ENCODE measurements at regions not wholly inside any gene's neighbourhood (a gene's known extent, or its start where the extent isn't known, plus 50 kb on each side); places are given as distances from the start of the nearest gene placed in this dataset.

DNA sequence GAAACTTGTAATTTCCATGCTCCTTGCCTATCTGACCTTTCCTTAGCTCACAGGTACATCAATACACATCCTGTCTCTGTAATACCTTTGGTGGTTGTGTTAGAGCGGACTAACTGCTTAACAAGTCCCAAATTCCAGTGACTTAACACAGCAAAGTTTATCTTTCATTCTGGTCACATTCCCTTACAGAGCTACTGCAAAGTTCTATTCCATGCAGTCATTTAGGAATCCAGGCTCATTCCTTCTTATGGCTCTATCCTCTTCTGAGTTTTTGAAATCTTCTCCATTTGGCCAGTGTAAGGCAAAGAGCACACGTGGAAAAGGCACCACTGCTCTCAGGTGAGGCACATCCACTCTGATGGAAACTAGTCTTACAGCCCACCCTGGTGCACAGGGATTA, 238.6 kb upstream of the ANKRD55 start:
- Histone ChIP-seq H3K36me3 (no peaks in the 10 kb centered on the region), H3K9me3 (no peaks in the 10 kb centered on the region), H3K4me1 (ENCODE audit: control insufficient read depth in 1 of 2, insufficient read depth in 1 of 2, low read depth in 1 of 2, low read length in 1 of 2) (no peaks in the 10 kb centered on the region), H3K27ac (no peak overlapping the region), H3K27me3 (no peaks in the 10 kb centered on the region), H3K4me3 (ENCODE audit: low read depth in 1 of 2, low read length in 1 of 2) (no peak overlapping the region)
- TF ChIP-seq, protein P1, sequence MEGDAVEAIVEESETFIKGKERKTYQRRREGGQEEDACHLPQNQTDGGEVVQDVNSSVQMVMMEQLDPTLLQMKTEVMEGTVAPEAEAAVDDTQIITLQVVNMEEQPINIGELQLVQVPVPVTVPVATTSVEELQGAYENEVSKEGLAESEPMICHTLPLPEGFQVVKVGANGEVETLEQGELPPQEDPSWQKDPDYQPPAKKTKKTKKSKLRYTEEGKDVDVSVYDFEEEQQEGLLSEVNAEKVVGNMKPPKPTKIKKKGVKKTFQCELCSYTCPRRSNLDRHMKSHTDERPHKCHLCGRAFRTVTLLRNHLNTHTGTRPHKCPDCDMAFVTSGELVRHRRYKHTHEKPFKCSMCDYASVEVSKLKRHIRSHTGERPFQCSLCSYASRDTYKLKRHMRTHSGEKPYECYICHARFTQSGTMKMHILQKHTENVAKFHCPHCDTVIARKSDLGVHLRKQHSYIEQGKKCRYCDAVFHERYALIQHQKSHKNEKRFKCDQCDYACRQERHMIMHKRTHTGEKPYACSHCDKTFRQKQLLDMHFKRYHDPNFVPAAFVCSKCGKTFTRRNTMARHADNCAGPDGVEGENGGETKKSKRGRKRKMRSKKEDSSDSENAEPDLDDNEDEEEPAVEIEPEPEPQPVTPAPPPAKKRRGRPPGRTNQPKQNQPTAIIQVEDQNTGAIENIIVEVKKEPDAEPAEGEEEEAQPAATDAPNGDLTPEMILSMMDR (IDR thresholded peaks at IDR 0.05): no peak

DNA sequence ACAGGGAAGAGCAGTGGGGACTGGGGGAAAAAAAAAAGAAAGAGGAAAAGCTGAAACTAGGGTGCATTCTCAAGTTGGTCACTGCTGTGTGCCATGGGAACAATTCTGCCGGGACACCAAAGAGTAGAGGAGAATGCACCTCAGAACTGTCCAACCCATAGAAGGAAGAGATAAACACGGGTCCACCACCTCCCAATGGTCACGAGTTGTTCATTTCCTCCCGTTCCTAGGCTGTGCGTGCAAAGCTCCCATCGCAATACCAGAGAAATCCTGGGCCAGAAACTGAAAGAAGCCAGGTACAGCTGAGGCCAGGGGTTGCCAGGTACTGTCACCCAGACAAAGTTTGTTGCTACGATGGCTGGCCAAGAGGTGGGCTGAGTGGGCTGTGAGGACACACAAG, 236.9 kb upstream of the ANKRD55 start:
- H3K9me3 ChIP-seq: no peaks in the 10 kb centered on the region
- TF ChIP-seq, protein P1 (IDR thresholded peaks at IDR 0.05): no peak
- no peaks in the 10 kb centered on the region for H3K27me3 ChIP-seq
- H3K4me3 ChIP-seq (ENCODE audit: low read depth in 1 of 2, low read length in 1 of 2): no peak overlapping the region
- no peaks in the 10 kb centered on the region for H3K36me3 ChIP-seq
- peaks cover 7% of the 10 kb centered on the region in 2 experiments for H3K4me1 ChIP-seq (ENCODE audit: control insufficient read depth in 1 of 2, insufficient read depth in 1 of 2, low read depth in 1 of 2, low read length in 1 of 2)
- H3K27ac ChIP-seq: no peak overlapping the region

DNA sequence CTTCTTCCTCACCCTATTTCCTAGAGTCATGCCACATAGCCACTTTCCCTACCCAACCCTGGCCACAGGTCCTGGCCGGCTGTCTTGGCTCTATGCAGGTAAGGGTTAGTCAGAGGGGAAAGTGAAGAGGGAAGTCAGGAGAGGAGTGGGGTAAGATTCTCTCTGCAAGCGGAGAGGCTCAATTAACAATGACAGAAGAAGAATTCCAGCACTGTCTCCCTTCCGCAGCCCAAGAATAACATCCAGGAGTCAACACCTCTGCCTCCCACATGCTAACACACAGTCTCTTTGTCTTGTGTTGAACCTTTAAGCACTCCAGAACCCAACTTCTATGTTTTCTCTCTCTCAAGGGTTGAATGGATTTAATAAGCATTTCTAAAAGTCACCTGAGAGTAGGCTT, 235.1 kb upstream of the ANKRD55 start:
- Histone ChIP-seq H3K27me3 (no peaks in the 10 kb centered on the region), H3K4me1 (ENCODE audit: control insufficient read depth in 1 of 2, insufficient read depth in 1 of 2, low read depth in 1 of 2, low read length in 1 of 2) (peaks cover 9% of the 10 kb centered on the region in 2 experiments), H3K9me3 (no peaks in the 10 kb centered on the region), H3K36me3 (no peaks in the 10 kb centered on the region), H3K4me3 (ENCODE audit: low read depth in 1 of 2, low read length in 1 of 2) (no peak overlapping the region), H3K27ac (no peak overlapping the region)
- TF ChIP-seq, protein P1 (IDR thresholded peaks at IDR 0.05): no peak

DNA sequence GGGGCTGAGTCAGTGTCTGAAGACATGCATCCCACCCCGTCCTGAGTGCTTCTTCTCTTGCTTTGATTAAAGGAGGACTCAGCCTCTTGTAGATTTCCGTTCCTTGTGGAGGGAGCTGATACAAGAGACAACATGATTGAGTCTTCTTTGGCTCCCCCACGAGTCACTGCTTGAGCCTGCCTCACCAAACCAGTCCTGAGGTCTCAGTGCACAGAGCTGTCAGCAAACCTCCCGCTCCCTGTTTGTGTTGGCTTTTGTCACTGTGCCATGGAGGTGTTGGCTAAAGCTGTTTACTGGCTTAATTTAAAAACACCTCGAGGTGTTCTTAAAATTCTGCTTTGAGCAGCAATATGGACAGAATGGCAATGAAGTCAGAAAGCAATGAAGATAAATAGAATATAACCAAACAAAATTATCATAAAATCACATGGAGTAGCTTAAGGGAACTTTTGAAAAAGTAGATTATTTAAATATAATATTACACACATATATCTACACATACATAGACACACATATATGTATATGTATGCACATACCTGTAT, 234.1 kb upstream of the ANKRD55 start:
- no peaks in the 10 kb centered on the region for H3K9me3 ChIP-seq
- TF ChIP-seq, protein P1 (IDR thresholded peaks at IDR 0.05): no peak
- H3K27ac ChIP-seq: no peak overlapping the region
- H3K36me3 ChIP-seq: no peaks in the 10 kb centered on the region
- no peak overlapping the region for H3K4me3 ChIP-seq (ENCODE audit: low read depth in 1 of 2, low read length in 1 of 2)
- H3K27me3 ChIP-seq: no peaks in the 10 kb centered on the region
- H3K4me1 ChIP-seq (ENCODE audit: control insufficient read depth in 1 of 2, insufficient read depth in 1 of 2, low read depth in 1 of 2, low read length in 1 of 2): peaks cover 9% of the 10 kb centered on the region in 2 experiments

DNA sequence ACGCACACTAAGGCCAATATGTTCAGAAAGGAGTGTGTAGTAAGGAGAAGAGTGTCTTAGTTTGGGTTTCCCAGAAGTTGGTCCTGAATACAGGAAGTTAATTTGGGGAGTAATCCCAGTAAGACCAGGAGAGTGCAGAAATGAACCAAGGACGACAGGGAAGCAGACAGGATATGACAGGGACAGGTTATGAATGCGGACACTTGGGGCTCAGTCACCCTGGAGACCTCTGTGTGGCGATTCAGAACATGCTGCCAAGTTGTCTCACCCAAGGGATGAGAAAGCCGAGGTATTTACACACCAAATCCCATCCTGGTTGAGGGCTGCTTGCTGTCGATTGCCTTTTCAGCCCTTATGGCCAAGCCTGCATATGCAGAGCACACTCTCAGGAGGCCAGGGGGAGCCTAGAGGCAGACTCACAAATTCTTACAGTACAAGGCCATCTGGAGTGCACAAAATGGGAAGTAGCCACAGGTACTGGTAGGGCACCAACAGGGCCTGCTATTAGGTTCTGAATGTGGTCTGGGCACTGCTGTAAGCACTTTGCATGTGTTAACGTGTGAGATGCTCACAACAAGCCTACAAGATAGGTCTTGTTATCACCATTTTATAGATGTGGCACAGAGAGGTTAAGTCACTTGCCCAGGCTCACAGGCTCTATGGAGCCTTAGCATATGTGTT, 233.1 kb upstream of the ANKRD55 start:
- Histone ChIP-seq H3K27me3 (no peaks in the 10 kb centered on the region), H3K4me1 (ENCODE audit: control insufficient read depth in 1 of 2, insufficient read depth in 1 of 2, low read depth in 1 of 2, low read length in 1 of 2) (peaks cover 9% of the 10 kb centered on the region in 2 experiments), H3K27ac (no peak overlapping the region), H3K36me3 (no peaks in the 10 kb centered on the region), H3K4me3 (ENCODE audit: low read depth in 1 of 2, low read length in 1 of 2) (no peak overlapping the region), H3K9me3 (no peaks in the 10 kb centered on the region)
- TF ChIP-seq, protein P1 (IDR thresholded peaks at IDR 0.05): no peak

All from neutrophil (primary cell).